ENCODE measurements at regions not wholly inside any gene's neighbourhood (a gene's known extent, or its start where the extent isn't known, plus 50 kb on each side); places are given as distances from the start of the nearest gene placed in this dataset.

- Histone ChIP-seq H2AFZ (no peak overlapping the region), H3K4me2 (ENCODE audit: low read length) (no peak overlapping the region), H3K4me3 (ENCODE audit: low read depth, low read length) (no peak overlapping the region), H3K9ac (no peak overlapping the region), H3K79me2 (no peaks in the 10 kb centered on the region), H3K27ac (no peak overlapping the region), H3K27me3 (ENCODE audit: control insufficient read depth, insufficient read depth, low read length) (no peaks in the 10 kb centered on the region), H3K9me3 (ENCODE audit: control insufficient read depth, low read length) (no peaks in the 10 kb centered on the region), H3K4me1 (no peaks in the 10 kb centered on the region), H3K36me3 (ENCODE audit: control insufficient read depth, insufficient read depth, low read length) (no peaks in the 10 kb centered on the region)
- TF ChIP-seq CTCF (IDR thresholded peaks at IDR 0.05): no peak
Observed at GRCh38 chr5:19189176-19189575, 798.8 kb downstream of the CDH18 start.

DNA sequence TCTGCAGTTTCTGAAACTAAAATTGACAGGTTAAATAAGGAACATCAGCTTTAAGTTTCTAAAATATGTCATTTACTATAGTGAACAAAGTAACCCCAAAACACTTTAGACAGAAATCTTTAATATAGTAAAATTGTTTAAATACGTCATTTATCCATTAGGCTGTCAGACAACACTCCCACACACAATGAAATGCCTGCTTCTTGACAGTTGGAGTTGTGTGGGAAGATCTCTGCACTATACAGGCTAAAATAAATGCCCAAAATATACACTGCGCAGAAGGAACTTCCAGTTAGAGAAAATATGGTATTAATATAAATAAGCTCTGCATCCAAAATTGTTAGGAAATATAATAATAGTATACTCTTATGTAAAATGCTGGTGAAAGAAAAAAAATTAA lies 794.4 kb downstream of the CDH18 start:
- Histone ChIP-seq H3K36me3 (ENCODE audit: control insufficient read depth, insufficient read depth, low read length) (no peaks in the 10 kb centered on the region), H3K4me3 (ENCODE audit: low read depth, low read length) (no peak overlapping the region), H3K27ac (no peak overlapping the region), H3K27me3 (ENCODE audit: control insufficient read depth, insufficient read depth, low read length) (no peaks in the 10 kb centered on the region), H3K79me2 (no peaks in the 10 kb centered on the region), H3K4me1 (no peaks in the 10 kb centered on the region), H2AFZ (no peak overlapping the region), H3K4me2 (ENCODE audit: low read length) (no peak overlapping the region), H3K9ac (no peak overlapping the region), H3K9me3 (ENCODE audit: control insufficient read depth, low read length) (no peaks in the 10 kb centered on the region)
- TF ChIP-seq CTCF (IDR thresholded peaks at IDR 0.05): no peak

DNA sequence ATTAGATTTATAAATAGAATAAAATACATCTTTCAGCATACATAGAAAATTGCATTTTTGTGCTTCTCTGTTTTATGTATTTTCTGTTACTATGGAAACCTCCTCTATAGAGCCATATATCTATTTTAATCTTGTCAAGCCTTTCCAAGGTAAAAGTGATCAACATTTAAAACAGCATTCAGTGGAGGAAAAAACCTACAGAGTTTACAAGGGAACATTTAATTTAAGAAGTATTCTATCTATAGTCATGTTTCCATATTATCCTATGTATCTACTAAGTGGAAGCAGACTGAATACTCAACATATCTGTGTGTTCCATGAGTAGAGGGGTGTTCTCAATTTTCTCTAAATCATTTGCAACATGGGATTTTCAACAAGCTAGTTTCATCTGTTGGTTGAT lies 791.4 kb downstream of the CDH18 start:
- Histone ChIP-seq H2AFZ (no peak overlapping the region), H3K4me1 (no peaks in the 10 kb centered on the region)

DNA sequence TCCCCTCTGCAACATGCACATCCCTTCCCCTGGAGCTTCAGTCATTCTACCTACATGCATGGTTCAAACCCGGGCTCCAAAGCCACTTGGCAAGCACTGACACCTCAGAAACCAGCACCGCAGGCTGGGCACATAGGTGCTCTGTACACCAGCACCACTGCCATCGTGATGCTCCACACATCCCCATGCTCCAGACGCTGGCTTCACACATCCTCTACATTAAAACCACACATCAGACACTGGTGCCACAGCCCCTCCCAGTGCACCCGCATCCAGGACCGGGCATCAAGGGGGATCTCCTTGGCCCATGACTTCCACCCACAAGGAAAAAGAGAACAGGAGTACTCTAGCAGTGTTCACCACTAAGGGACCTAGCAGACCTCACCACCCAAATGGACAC lies 787.7 kb downstream of the CDH18 start:
- Histone ChIP-seq H3K27ac (no peak overlapping the region), H3K27me3 (ENCODE audit: control insufficient read depth, insufficient read depth, low read length) (no peaks in the 10 kb centered on the region), H2AFZ (no peak overlapping the region)

More for the DNA sequence above, 791.4 kb downstream of the CDH18 start:
- H3K27me3 ChIP-seq (ENCODE audit: control insufficient read depth, insufficient read depth, low read length): no peaks in the 10 kb centered on the region
- H3K4me3 ChIP-seq (ENCODE audit: low read depth, low read length): no peak overlapping the region
- no peak for TF ChIP-seq CTCF (IDR thresholded peaks at IDR 0.05)
- no peak overlapping the region for H3K27ac ChIP-seq
- no peak overlapping the region for H3K9ac ChIP-seq
- no peak overlapping the region for H3K4me2 ChIP-seq (ENCODE audit: low read length)
- H3K79me2 ChIP-seq: no peaks in the 10 kb centered on the region
- no peaks in the 10 kb centered on the region for H3K9me3 ChIP-seq (ENCODE audit: control insufficient read depth, low read length)
- H3K36me3 ChIP-seq (ENCODE audit: control insufficient read depth, insufficient read depth, low read length): no peaks in the 10 kb centered on the region

More for the DNA sequence above, 787.7 kb downstream of the CDH18 start:
- no peak overlapping the region for H3K9ac ChIP-seq
- no peak for TF ChIP-seq CTCF (IDR thresholded peaks at IDR 0.05)
- no peaks in the 10 kb centered on the region for H3K79me2 ChIP-seq
- H3K9me3 ChIP-seq (ENCODE audit: control insufficient read depth, low read length): no peaks in the 10 kb centered on the region
- H3K36me3 ChIP-seq (ENCODE audit: control insufficient read depth, insufficient read depth, low read length): no peaks in the 10 kb centered on the region
- no peak overlapping the region for H3K4me2 ChIP-seq (ENCODE audit: low read length)
- H3K4me3 ChIP-seq (ENCODE audit: low read depth, low read length): no peak overlapping the region
- no peaks in the 10 kb centered on the region for H3K4me1 ChIP-seq
